Psoas muscle (tissue), 7 donors: ENCODE measurements at regions not wholly inside any gene's neighbourhood (a gene's known extent, or its start where the extent isn't known, plus 50 kb on each side); places are given as distances from the start of the nearest gene placed in this dataset.
A peak's percentile ranks its signal among the peaks of the same experiment; 100 is the strongest.

Experiments
- ATAC-seq, 4 donors: fragments of 200-7000 bp; cut with Tn5 transposase; one replicate each; pipeline ENCODE4 v1.9.1; 2020; ENCODE audit warnings: moderate library complexity in 3 of 4, mild to moderate bottlenecking in 2 of 4
- DNase-seq, 2 donors: peaks; one replicate each; pipeline ENCODE4 v3.0.0-alpha.2; 2020
- H3K27ac ChIP-seq: fragments of 200-600 bp; one replicate; pipeline ENCODE4 v1.8.0; 2022
- H3K27me3 ChIP-seq, 3 donors: fragments of 200-600 bp in 1 of 3; one replicate each; pipeline versions ENCODE4 v1.6.1 to v1.8.0; 2013 to 2022; ENCODE audit warnings: low read length in 2 of 3, mild to moderate bottlenecking in 2 of 3, moderate library complexity in 1 of 3; ENCODE audit not compliant: insufficient read depth in 3 of 3
- H3K36me3 ChIP-seq, 2 donors: fragments of 200-600 bp in 1 of 2; one replicate each; pipeline versions ENCODE4 v1.6.1 to v1.8.0; 2013 to 2022; ENCODE audit warnings: low read depth in 1 of 2, mild to moderate bottlenecking in 1 of 2, moderate library complexity in 1 of 2; ENCODE audit not compliant: insufficient read depth in 1 of 2
- H3K4me1 ChIP-seq: fragments of 200-600 bp; one replicate; pipeline ENCODE4 v1.8.0; 2022
- H3K4me3 ChIP-seq: fragments of 200-600 bp; one replicate; pipeline ENCODE4 v1.8.0; 2022; ENCODE audit warnings: mild to moderate bottlenecking
- H3K9me3 ChIP-seq: fragments of 200-600 bp; one replicate; pipeline ENCODE4 v1.8.0; 2022
- WGBS, 3 donors: extraction: QIAGEN DNeasy Blood & Tissue Kit; methylation state at CpG; one replicate each; pipeline versions ENCODE4 v1.1.6 to v1.1.7; 2013; 5-methylcytosine and 5-hydroxymethylcytosine counted together
- intact Hi-C, 2 donors: fragments of 100-400 bp; cut with DNase I; formaldehyde crosslinking; loops; one replicate each; pipeline versions ENCODE4 v1.11.0 to v1.14.2; 2022
- TF ChIP-seq, protein P1 (sequence below): fragments of 200-600 bp; IDR thresholded peaks from one replicate; pipeline ENCODE4 v1.8.0; 2022; ENCODE audit warnings: antibody characterized with exemption
- donor health status: healthy with polysubstance abuse.
- donor health status: DM: no; HTN: no; CAD: no; lungs with moderate emphysema.
- donor health status: Bipolar disorder and iron deficiency.
- donor health status: healthy.
- donor health status: DM: yes; HTN: yes; CAD: no.
- donor health status: DM: no; HTN: no; CAD: no.
- donor health status: DM: yes; HTN: yes; CAD: no.

DNA sequence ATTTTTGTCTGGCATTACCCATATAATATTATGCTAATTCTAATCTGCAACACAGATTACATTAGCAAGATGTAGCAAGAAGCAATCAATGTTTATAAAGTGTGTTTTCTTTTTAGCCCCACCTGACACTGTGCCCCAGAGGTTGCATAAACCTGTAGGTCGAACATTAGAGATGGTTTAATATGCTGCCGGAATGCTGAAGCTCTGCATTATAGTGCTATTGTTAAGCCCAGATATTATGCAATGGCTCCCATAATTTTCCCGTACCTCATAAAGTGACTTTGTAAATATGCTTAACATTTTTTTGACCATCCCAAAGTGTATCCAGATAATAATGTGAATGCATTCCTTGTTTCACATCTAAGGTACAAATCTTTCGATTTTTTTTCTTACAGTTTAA lies 109.3 kb upstream of the MAP4K3 start:
- TF ChIP-seq, protein P1, sequence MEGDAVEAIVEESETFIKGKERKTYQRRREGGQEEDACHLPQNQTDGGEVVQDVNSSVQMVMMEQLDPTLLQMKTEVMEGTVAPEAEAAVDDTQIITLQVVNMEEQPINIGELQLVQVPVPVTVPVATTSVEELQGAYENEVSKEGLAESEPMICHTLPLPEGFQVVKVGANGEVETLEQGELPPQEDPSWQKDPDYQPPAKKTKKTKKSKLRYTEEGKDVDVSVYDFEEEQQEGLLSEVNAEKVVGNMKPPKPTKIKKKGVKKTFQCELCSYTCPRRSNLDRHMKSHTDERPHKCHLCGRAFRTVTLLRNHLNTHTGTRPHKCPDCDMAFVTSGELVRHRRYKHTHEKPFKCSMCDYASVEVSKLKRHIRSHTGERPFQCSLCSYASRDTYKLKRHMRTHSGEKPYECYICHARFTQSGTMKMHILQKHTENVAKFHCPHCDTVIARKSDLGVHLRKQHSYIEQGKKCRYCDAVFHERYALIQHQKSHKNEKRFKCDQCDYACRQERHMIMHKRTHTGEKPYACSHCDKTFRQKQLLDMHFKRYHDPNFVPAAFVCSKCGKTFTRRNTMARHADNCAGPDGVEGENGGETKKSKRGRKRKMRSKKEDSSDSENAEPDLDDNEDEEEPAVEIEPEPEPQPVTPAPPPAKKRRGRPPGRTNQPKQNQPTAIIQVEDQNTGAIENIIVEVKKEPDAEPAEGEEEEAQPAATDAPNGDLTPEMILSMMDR, result no peak
- ATAC-seq (no peak), DNase-seq (no peak)
- WGBS, 3 donors, result 86 to 91% (median 89%) methylated on average over 4 of the region's 4 CpGs
- no peaks in the 10 kb centered on the region for H3K36me3 ChIP-seq
- H3K9me3 ChIP-seq, result no peaks in the 10 kb centered on the region
- no peak overlapping the region for H3K27ac ChIP-seq
- no peaks in the 10 kb centered on the region for H3K27me3 ChIP-seq
- H3K4me3 ChIP-seq, result no peak overlapping the region
- intact Hi-C loops, result no loop called here
- no peaks in the 10 kb centered on the region for H3K4me1 ChIP-seq

DNA sequence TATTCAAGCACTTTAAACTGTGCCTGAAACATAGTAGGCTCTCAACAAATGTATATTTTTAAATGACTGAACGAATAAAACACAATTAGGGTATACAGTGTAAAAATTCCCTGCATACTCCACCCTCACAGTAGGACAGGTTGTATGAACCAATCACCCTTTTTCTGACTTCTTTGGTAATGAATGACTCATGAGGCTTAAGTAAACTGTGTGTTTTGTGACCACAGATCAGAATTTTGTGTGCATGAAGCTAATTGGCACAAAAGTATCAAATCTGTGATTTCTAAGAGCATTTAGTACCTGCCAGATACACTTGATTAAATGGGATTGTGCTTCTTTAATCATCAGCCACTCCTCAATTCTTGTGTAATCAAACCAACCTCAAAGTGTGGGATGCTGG lies 109.9 kb upstream of the MAP4K3 start:
- Histone ChIP-seq H3K4me3 (no peak overlapping the region), H3K27me3 (no peaks in the 10 kb centered on the region), H3K27ac (no peak overlapping the region), H3K9me3 (no peaks in the 10 kb centered on the region), H3K4me1 (no peaks in the 10 kb centered on the region), H3K36me3 (no peaks in the 10 kb centered on the region)
- TF ChIP-seq, protein P1, result no peak
- ATAC-seq (no peak), DNase-seq (no peak)
- WGBS, 3 donors, result 93 to 97% (median 95%) methylated on average over 1 of the region's 1 CpG
- intact Hi-C loops, result no loop called here

DNA sequence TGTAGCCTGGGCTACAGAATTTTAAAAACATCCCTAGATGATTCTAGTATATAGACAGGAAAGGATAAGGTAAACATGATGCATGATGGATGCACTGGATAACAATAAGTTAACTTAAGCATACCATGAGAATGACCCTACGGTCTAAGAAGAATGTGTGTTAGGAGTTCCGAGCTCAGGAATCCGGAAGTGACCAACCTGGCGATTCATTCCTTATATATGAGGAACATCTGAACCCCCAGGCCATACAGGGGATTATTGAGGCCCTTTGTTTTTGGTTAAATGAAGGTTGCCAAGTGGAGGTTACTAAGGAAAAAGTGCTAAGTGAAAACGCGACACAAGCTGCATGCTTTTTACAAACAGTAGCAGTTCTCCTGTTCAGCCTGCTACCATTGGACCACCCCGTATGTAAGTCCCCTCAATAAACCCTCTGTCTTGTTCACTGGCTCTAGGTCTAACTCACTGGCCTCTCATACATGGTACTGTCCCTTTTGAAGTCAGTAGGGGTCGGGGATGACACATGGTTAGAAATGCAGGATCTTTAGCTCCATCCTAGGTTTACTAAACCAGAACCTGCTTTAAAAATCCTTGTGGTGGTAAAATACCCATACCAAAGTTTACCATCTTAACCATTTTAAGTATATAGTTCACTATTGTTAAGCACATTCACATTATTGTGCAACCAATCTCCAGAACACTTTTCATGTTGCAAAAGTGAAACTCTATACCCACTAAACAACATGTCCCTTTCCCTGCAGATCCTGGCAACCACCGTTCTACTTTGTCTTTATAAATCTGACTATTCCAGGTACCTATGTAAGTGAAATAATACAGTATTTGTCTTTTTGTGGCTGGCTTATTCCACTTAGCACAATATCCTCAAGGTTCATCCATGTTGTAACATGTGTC lies 111.0 kb upstream of the MAP4K3 start:
- 84 to 90% (median 87%) methylated on average over 9 of the region's 9 CpGs for WGBS, 3 donors
- DNase-seq, result no peak
- Histone ChIP-seq H3K4me3 (no peak overlapping the region), H3K9me3 (no peaks in the 10 kb centered on the region), H3K27ac (no peak overlapping the region), H3K4me1 (no peaks in the 10 kb centered on the region), H3K27me3 (no peaks in the 10 kb centered on the region), H3K36me3 (no peaks in the 10 kb centered on the region)
- TF ChIP-seq, protein P1, result no peak
- intact Hi-C loops, result no loop called here
- peak in 3 of 4 donors; percentile 63 to 85 (median 71) for ATAC-seq

DNA sequence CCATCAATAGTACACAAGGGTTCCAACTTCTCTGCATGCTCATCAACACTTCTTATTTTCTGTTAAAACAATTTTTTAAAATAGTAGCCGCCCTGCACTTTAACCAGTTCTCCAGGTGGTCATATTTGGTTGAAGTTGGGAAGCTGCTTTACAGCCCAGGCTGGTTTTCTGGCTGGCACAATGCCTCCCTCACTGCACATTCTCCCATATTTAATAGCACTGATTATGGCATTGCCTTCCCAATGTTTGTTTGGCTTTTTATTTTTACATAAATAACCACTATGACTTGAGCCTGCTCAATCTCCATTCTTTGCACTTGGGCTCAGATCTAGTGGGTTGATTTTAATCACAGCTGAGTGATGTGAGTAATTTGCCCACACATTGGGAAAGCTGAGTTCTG lies 111.9 kb upstream of the MAP4K3 start:
- WGBS, 3 donors, result 91 to 97% (median 94%) methylated on average over 1 of the region's 1 CpG
- intact Hi-C loops, result no loop called here
- TF ChIP-seq, protein P1, result no peak

More for the DNA sequence above, 111.9 kb upstream of the MAP4K3 start:
- DNase-seq, result no peak
- Histone ChIP-seq H3K27ac (no peak overlapping the region), H3K4me1 (no peaks in the 10 kb centered on the region), H3K27me3 (no peaks in the 10 kb centered on the region), H3K9me3 (no peaks in the 10 kb centered on the region), H3K36me3 (no peaks in the 10 kb centered on the region), H3K4me3 (no peak overlapping the region)
- no peak for ATAC-seq
